Neural cell (in vitro differentiated cells): ENCODE measurements at regions not wholly inside any gene's neighbourhood (a gene's known extent, or its start where the extent isn't known, plus 50 kb on each side); places are given as distances from the start of the nearest gene placed in this dataset.

Experiments
- H2AFZ ChIP-seq: fragments of 200-600, 300-800 bp; sonication (generic), shearing (Covaris generic); 2 replicates; pipeline ENCODE4 v1.6.0; 2014; ENCODE audit warnings: low read depth, mild to moderate bottlenecking, antibody characterized with exemption, low read length, moderate library complexity
- H3F3A ChIP-seq: fragments of 200-600 bp; shearing (Covaris generic); 2 replicates; pipeline ENCODE4 v1.6.1; 2016; ENCODE audit warnings: mild to moderate bottlenecking, moderate library complexity, mixed read lengths, antibody characterized with exemption, low read length; ENCODE audit not compliant: insufficient read depth, poor library complexity, severe bottlenecking
- H3K27ac ChIP-seq: fragments of 200-600, 300-800 bp; sonication (generic), shearing (Covaris generic); 2 replicates; pipeline ENCODE4 v1.5.1; 2014; ENCODE audit warnings: mild to moderate bottlenecking, low read length, moderate library complexity
- H3K27me3 ChIP-seq: fragments of 300-800, 200-600 bp; sonication (generic), shearing (Covaris generic); 2 replicates; pipeline ENCODE4 v1.6.0; 2014; ENCODE audit warnings: mild to moderate bottlenecking, low read depth, low read length, moderate library complexity; ENCODE audit not compliant: insufficient read depth
- H3K36me3 ChIP-seq: fragments of 300-800, 200-600 bp; sonication (generic), shearing (Covaris generic); 2 replicates; pipeline ENCODE4 v1.5.1; 2014; ENCODE audit warnings: mild to moderate bottlenecking, antibody characterized with exemption, low read length, moderate library complexity; ENCODE audit not compliant: insufficient read depth
- H3K4me2 ChIP-seq: fragments of 300-800, 200-600 bp; sonication (generic), shearing (Covaris generic); 2 replicates; pipeline ENCODE4 v1.6.0; 2014; ENCODE audit warnings: mild to moderate bottlenecking, low read length
- H3K4me3 ChIP-seq: fragments of 300-800, 200-600 bp; sonication (generic), shearing (Covaris generic); 2 replicates; pipeline ENCODE4 v1.5.1; 2014; ENCODE audit warnings: mild to moderate bottlenecking, low read length, moderate library complexity
- H3K79me2 ChIP-seq: fragments of 200-600 bp; shearing (Covaris generic); replicated peaks from 2 replicates; pipeline ENCODE4 v1.6.0; 2014; ENCODE audit warnings: mild to moderate bottlenecking, low read length, moderate library complexity; ENCODE audit not compliant: insufficient read depth
- H3K9ac ChIP-seq: fragments of 300-800, 200-600 bp; sonication (generic), shearing (Covaris generic); 2 replicates; pipeline ENCODE4 v1.6.1; 2016; ENCODE audit warnings: mild to moderate bottlenecking, low read length, mixed read lengths
- H3K9me2 ChIP-seq: fragments of 200-600 bp; shearing (Covaris generic); 2 replicates; pipeline ENCODE4 v1.6.1; 2016; ENCODE audit warnings: mild to moderate bottlenecking, low read length, mixed read lengths; ENCODE audit not compliant: insufficient read depth
- H3K9me3 ChIP-seq: fragments of 200-600, 300-800 bp; sonication (generic), shearing (Covaris generic); 2 replicates; pipeline ENCODE4 v1.6.1; 2016; ENCODE audit warnings: mild to moderate bottlenecking, mixed run types, low read length, moderate library complexity, mixed read lengths
- H4K20me1 ChIP-seq: fragments of 200-600 bp; shearing (Covaris generic); 2 replicates; pipeline ENCODE4 v1.6.1; 2016; ENCODE audit warnings: mild to moderate bottlenecking, mixed run types; ENCODE audit not compliant: insufficient read depth
- CTCF ChIP-seq: fragments of 450-650 bp; IDR thresholded peaks from 2 replicates; pipeline ENCODE4 v1.5.1; 2014; ENCODE audit warnings: antibody characterized with exemption, mild to moderate bottlenecking, moderate library complexity; ENCODE audit not compliant: poor library complexity, severe bottlenecking
- EP300 ChIP-seq: fragments of 450-650 bp; conservative IDR thresholded peaks from 2 replicates; pipeline ENCODE4 v1.6.1; 2014; ENCODE audit warnings: antibody characterized with exemption, mild to moderate bottlenecking, moderate library complexity; ENCODE audit not compliant: poor library complexity, severe bottlenecking
- EZH2 ChIP-seq: fragments of 200-600, 300-800 bp; shearing (Covaris generic), sonication (generic); IDR thresholded peaks from 2 replicates; pipeline ENCODE4 v1.6.1; 2014; ENCODE audit warnings: antibody characterized with exemption, low read length, borderline replicate concordance, mild to moderate bottlenecking; ENCODE audit not compliant: insufficient read depth, poor library complexity, severe bottlenecking
- MXI1 ChIP-seq: fragments of 450-650 bp; conservative IDR thresholded peaks from 2 replicates; pipeline ENCODE4 v1.6.1; 2014; ENCODE audit warnings: antibody characterized with exemption, mild to moderate bottlenecking; ENCODE audit not compliant: poor library complexity, severe bottlenecking
- POLR2AphosphoS5 ChIP-seq: IDR thresholded peaks from 2 replicates; pipeline ENCODE4 v1.6.1; 2012
- RAD21 ChIP-seq: fragments of 450-650 bp; conservative IDR thresholded peaks from 2 replicates; pipeline ENCODE4 v1.6.1; 2014; ENCODE audit warnings: antibody characterized with exemption, mild to moderate bottlenecking, moderate library complexity
- REST ChIP-seq: IDR thresholded peaks from 2 replicates; pipeline ENCODE4 v1.6.1; 2012; ENCODE audit warnings: borderline replicate concordance
- SMC3 ChIP-seq: fragments of 450-650 bp; conservative IDR thresholded peaks from 2 replicates; pipeline ENCODE4 v1.6.1; 2014; ENCODE audit warnings: antibody characterized with exemption, mild to moderate bottlenecking, moderate library complexity; ENCODE audit not compliant: poor library complexity
- TAF1 ChIP-seq: IDR thresholded peaks from 2 replicates; pipeline ENCODE4 v1.6.1; 2012; ENCODE audit warnings: low read depth

GRCh38 chr10:33492701-33493345 is 158.4 kb upstream of the NRP1 start:
- no peak overlapping the region for H3K4me3 ChIP-seq
- H3K4me2 ChIP-seq, result no peak overlapping the region
- no peak overlapping the region for H3K27ac ChIP-seq
- no peaks in the 10 kb centered on the region for H3K36me3 ChIP-seq
- H3K79me2 ChIP-seq, result no peaks in the 10 kb centered on the region
- H3K9me2 ChIP-seq, result no peaks in the 10 kb centered on the region
- H3K9ac ChIP-seq, result no peak overlapping the region
- H3K27me3 ChIP-seq, result no peaks in the 10 kb centered on the region
- H3K9me3 ChIP-seq, result no peaks in the 10 kb centered on the region
- H3F3A ChIP-seq, result no peaks in the 10 kb centered on the region
- TF ChIP-seq SMC3 (no peak), REST (no peak), EZH2 (no peak), TAF1 (no peak), CTCF (no peak), POLR2AphosphoS5 (no peak), MXI1 (no peak), RAD21 (no peak), EP300 (no peak)
- no peak overlapping the region for H2AFZ ChIP-seq
- no peaks in the 10 kb centered on the region for H4K20me1 ChIP-seq

GRCh38 chr10:33489501-33490176 is 155.2 kb upstream of the NRP1 start:
- Histone ChIP-seq H3K27me3 (no peaks in the 10 kb centered on the region), H3K27ac (no peak overlapping the region), H4K20me1 (no peaks in the 10 kb centered on the region), H3K4me3 (no peak overlapping the region), H3K9me3 (no peaks in the 10 kb centered on the region), H3K36me3 (no peaks in the 10 kb centered on the region), H3K79me2 (no peaks in the 10 kb centered on the region), H3K9ac (no peak overlapping the region), H3K9me2 (no peaks in the 10 kb centered on the region), H3K4me2 (no peak overlapping the region), H3F3A (no peaks in the 10 kb centered on the region), H2AFZ (no peak overlapping the region)
- TF ChIP-seq EZH2 (no peak), CTCF (no peak), RAD21 (no peak), TAF1 (no peak), MXI1 (no peak), REST (no peak), SMC3 (no peak), POLR2AphosphoS5 (no peak), EP300 (no peak)
